CD4-positive, alpha-beta T cell treated with Interferon alpha-2 for 1 hour (primary cell): ENCODE measurements at regions not wholly inside any gene's neighbourhood (a gene's known extent, or its start where the extent isn't known, plus 50 kb on each side); places are given as distances from the start of the nearest gene placed in this dataset.

Experiments used
- DNase-seq, 2 donors: peaks; one replicate each; pipeline ENCODE4 v3.0.0-alpha.2; 2020 to 2022

- no peak for DNase-seq
Observed at GRCh38 chr13:76651286-76651685, 234.9 kb downstream of the KCTD12 start.

GRCh38 chr13:76647550-76647949 is 238.7 kb downstream of the KCTD12 start:
- no peak for DNase-seq

DNA sequence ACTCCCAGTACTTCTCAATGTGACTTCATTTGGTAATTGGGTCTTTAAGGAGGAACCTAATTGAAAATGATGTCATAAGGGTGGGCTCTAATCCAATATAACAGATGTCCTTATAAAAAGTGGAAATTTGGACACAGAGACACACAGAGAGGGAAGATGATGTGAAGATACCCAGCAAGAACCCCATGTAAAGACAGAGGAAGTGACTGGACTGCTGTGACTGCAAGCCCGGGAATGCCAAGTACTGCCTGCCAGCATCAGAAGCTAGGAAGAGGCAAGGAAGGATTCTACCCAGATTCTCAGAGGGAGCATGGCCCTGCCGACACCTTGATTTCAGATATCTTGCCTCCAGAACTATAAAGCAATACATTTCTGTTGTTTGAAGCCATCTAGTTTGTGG is 239.3 kb downstream of the KCTD12 start:
- DNase-seq = no peak

DNA sequence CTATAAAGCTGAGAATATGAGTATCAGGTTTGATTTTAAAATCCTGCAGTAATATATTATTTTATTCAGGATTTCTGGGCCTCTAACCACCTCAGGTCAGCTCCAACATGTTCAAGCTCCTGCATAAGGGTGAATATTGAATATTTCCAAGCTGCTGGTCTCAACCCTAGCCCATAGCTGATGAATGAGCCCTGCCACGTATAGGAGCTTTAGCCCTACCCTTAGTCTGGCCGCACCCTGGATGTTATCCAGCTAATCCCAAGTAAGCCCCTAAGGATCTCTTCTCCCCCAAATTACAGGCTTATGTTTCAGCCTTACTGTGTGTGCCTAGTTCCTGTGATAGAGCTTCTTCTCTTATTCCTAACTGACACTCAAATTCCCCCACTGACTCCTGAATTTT is 240.6 kb downstream of the KCTD12 start:
- no peak for DNase-seq

DNA sequence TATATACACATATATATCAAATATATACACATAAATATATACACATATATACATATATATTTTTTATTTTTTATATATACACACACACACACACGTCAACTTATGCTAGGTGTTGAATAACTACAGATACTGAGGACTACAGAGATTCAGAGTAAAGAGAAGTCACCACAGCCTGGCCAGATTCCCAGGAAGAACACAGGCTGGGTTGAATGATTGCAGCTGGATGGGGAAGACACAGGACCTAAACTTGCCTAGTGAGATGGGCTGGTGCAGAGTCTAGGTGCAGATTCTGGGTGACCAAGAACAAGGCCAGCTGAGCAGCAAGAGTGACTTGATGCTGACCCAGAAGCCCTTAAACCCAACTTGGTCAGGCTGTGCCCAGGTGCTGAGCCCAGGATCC is 241.3 kb downstream of the KCTD12 start:
- no peak for DNase-seq

GRCh38 chr13:76643596-76643995 is 242.6 kb downstream of the KCTD12 start:
- DNase-seq = no peak

- no peak for DNase-seq
Observed at GRCh38 chr13:76641056-76641455, 245.1 kb downstream of the KCTD12 start.

GRCh38 chr13:76638882-76639281 is 247.3 kb downstream of the KCTD12 start:
- DNase-seq = no peak

DNA sequence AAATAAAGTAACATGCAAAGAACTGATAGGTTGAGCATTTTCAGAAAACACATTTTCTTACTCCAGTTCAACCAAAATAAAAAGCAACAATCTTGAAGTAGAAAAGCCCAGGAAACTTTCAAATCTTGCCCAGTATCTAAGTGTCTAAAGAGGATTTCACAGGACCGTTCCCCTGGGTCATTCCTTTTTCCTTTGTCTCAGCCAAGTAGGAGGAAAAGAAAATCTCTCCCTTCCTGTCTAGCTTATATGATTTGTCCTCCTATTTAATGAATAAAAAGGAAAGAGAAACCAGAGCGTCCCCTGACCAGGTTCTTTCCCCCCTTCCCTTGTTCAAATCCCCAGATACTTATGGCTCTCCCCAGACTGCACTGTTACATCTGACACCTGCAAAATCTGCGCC is 248.0 kb downstream of the KCTD12 start:
- no peak for DNase-seq

- DNase-seq = no peak
Observed at GRCh38 chr13:76637641-76638141, 248.5 kb downstream of the KCTD12 start.

DNA sequence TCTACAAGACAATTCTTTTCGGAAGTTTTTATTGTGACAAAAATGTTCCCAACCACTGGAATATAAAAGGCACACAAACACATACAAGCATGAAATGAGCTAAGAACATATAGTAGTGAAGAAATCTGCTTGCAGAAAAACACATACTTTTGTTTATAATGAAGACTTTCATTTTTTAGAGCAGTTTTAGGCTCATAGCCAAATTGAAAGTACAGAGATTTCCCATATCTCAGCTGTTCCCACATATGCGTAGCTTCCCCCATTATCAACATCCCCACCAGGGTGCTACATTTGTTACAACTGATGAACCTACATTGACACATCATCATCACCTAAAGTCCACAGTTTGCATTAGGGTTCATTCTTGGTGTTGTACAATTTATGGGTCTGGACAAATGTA is 249.4 kb downstream of the KCTD12 start:
- DNase-seq = no peak

DNA sequence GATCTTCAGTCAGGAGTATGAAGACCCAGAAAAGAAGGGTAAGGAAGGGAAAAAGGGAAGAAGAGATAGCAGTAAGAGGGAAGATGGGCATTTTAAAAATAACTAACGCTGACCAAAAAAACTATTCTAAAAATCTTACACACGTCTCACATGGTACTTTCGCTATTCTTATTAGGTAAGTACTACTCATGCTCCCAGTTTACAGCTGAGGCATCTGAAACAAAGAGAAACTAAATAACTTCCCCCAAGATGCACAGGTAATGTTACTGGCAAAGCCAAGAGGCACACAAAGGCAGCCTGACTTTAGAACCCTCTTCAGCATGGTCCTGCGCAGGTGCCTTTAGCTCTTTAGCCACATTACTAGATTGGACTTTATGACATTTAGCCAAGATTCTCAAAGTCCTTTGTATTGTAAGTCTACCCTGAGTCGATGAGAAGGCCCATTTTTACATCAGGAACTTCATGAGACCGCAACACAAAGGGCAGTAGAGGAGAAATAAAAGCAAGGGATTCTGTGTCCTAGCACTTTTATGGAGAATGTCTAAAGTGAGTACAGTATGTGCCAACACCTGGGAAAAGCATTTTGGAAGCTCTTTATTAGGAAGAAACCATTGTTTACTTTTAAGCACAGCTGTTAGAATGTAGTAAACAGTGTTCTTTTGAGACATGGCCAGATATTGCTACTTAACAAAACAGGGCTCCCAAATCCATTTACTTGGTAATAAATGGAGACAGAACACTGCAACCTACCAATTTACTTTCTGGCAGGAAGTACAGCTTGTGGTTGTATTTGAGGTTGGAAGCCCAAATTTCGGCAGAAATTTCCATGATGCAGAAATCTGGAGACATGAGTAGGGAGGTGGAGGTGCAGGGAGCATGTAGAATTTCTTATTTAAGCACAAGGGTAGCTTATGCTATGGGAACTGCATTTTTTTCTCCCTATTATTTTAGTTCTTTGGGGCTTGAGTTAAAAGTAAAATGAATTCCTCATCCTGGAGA is 250.7 kb downstream of the KCTD12 start:
- DNase-seq = no peak

GRCh38 chr13:76634431-76635191 is 251.6 kb downstream of the KCTD12 start:
- no peak for DNase-seq

- DNase-seq = no peak
Observed at GRCh38 chr13:76632401-76633044, 253.7 kb downstream of the KCTD12 start.

- DNase-seq = no peak
Observed at GRCh38 chr13:76630629-76631230, 255.5 kb downstream of the KCTD12 start.

DNA sequence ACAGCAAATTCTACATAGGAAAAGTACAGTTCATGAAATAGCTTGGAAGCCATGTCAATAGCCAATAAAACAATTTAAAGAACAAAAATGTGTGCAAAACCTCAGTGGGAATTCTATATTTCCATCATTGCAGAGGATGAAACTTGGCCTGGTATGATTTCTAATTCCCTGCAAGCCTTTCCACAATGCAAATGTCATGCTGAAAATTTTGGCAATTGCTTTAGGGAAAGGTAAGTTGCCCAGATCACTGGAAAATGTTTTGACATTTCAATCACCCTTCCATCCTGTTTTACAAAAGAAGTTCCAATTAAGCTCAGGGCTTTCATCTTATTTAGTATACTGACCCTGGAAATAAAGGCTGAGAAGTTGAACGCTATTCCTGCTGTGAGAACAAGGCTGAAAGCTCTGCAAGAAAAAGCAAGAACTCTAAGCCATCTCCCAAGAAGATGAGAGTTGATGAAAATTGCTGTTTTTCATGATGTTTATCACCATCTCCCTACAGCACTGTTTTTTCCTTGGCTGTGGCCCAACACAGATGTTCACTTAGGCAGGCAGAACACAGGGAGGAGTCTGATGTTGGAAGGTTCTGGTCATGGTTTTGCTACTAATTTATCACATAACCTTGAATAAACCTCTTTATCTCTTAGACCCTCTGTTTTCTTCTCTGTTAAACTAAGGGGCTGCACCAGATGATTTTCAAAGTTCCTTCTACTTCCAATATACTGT is 263.7 kb downstream of the KCTD12 start:
- no peak for DNase-seq

GRCh38 chr13:76621705-76622104 is 264.5 kb downstream of the KCTD12 start:
- no peak for DNase-seq

GRCh38 chr13:76620036-76620435 is 266.2 kb downstream of the KCTD12 start:
- DNase-seq = no peak

- DNase-seq = no peak
Observed at GRCh38 chr13:76619631-76620030, 266.6 kb downstream of the KCTD12 start.

DNA sequence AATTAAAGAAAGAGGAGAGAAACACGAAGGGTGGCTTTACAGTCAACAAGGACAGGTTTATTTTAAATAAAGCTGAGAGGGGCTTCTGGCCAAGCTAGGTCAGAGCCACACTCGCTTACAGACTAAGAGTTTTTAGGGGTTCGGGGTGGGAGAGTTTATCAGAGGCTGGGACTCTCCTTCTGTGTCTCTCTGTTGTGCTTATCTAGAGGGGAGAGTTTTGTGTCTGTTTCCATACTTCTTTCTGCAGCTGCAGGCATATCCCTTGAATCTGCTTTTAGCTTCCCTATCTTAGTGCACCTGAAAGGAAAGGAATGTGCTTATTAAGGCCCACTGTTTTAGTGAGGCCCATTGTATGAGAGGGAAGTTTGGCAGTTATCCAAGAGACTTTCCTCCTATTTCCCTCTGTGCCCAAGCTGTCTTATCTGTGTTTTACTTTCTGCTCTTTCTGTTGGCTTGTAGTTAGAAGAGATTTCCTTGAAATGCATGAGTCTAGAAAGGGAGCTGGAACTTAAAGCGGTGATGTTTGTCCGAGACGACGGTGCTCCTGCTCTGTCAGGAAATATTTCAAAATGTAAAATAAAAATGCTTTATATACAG is 275.3 kb downstream of the KCTD12 start:
- no peak for DNase-seq

GRCh38 chr13:76609643-76610042 is 276.6 kb downstream of the KCTD12 start:
- DNase-seq = no peak

GRCh38 chr13:76607866-76608265 is 278.3 kb downstream of the KCTD12 start:
- no peak for DNase-seq
